ENCODE measurements at regions not wholly inside any gene's neighbourhood (a gene's known extent, or its start where the extent isn't known, plus 50 kb on each side); places are given as distances from the start of the nearest gene placed in this dataset.
"Not testable (repeated sequence)": the region's sequence is repeated elsewhere in the genome, so short reads cannot be mapped to it uniquely, and the experiment has no call there.

DNA sequence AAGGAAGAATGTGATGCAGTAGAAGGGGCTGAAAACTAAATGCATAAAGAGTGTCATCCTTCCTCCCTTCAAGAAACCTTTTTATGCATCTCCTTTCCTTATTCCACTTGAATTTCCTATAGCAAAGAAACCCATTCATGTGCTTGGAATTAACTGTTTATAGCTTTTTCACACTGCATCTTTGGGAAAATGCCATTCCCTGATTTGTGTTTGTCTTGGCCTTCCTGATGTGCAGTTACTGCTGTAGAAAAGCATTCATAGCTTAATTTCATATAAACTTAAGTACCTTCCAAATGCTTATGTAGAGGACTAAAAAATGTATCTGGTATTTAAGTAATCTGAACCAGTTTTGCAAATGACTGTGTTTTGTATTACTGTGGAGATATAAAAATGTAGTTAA lies 61.8 kb downstream of the SDR9C7 start:
- Mint-ChIP-seq H3K27me3 (peaks cover 35 to 45% (median 40%) of the 10 kb centered on the region in 3 donors), H3K4me3 (no peak overlapping the region), H3K27ac (no peak overlapping the region), H3K36me3 (peaks cover 8 to 11% of the 10 kb centered on the region in 2 donors), H3K9me3 (peaks cover 0 to 29% (median 16%) of the 10 kb centered on the region in 7 donors), H3K4me1 (no peaks in the 10 kb centered on the region)
- ATAC-seq (ENCODE audit: low read depth in 2 of 2) = no peak
- DNase-seq = no peak

DNA sequence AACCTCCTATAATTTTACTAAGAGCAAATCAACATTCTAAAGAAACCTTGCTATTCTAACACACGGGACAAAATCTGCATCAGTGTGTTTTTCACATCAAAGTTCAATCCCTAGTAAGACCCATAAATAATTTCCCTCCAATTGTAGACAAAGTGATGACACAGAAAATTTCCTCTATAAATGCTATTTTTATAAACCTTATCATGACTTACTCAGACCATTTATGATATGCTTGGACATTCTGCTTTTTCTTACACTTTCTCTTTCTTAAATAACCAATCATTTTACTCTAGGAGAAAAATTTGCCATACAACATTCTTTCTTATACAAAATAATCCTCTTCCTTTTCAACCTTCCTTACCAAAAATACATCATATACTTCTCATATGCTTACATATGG lies 67.0 kb downstream of the SDR9C7 start:
- Mint-ChIP-seq H3K9me3 (peaks cover 14 to 69% (median 53%) of the 10 kb centered on the region in 7 donors), H3K4me1 (no peaks in the 10 kb centered on the region), H3K27ac (no peak overlapping the region), H3K4me3 (no peak overlapping the region), H3K27me3 (peaks cover 18 to 30% (median 19%) of the 10 kb centered on the region in 3 donors), H3K36me3 (peaks cover 26 to 32% of the 10 kb centered on the region in 2 donors)
- DNase-seq = no peak
- no peak for ATAC-seq (ENCODE audit: low read depth in 2 of 2)

DNA sequence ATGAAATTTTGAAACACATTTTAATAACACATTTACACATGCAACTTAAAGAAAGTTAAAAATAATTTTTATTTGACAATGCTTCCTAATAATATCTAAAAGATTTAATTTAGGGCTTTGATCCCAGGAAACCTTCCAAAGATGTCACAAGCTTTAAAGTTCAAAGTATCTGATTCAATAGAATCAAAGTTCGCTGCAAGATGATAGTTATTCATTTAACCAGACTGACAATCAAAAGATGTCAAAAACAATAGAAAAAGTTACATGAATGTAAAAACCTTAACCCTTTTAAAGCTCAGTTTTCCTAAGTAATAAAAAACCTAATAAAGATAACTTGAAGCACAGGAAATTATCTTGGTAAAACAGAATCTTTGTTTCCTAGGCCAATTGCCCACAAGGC lies 67.7 kb downstream of the SDR9C7 start:
- DNase-seq (no peak), ATAC-seq (ENCODE audit: low read depth in 2 of 2) (no peak)
- no peak overlapping the region for H3K27ac Mint-ChIP-seq
- H3K36me3 Mint-ChIP-seq = peaks cover 26 to 34% of the 10 kb centered on the region in 2 donors
- no peaks in the 10 kb centered on the region for H3K4me1 Mint-ChIP-seq
- H3K27me3 Mint-ChIP-seq = peaks cover 12 to 27% (median 14%) of the 10 kb centered on the region in 3 donors
- no peak overlapping the region for H3K4me3 Mint-ChIP-seq
- peaks cover 14 to 76% (median 59%) of the 10 kb centered on the region in 7 donors for H3K9me3 Mint-ChIP-seq

DNA sequence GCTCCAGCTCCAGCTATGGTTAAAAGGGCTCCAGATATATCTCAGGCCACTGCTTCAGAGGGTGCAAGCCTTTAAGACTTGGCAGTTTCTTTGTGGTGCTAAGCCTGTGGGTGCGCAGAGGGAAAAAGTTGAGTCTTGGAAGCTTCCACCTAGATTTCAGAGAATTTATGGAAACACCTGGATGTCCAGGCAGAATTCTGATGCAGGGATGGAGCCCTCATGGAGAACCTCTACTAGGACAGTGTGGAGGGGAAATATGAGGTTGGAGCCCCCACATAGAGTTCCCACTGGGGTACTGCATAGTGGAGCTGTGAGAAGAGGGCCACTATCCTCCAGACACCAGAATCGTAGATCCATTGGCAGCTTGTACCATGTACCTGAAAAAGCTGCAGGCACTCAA lies 69.9 kb downstream of the SDR9C7 start:
- Mint-ChIP-seq H3K36me3 (peaks cover 22 to 32% of the 10 kb centered on the region in 2 donors), H3K4me3 (no peak overlapping the region), H3K9me3 (peaks cover 14 to 80% (median 62%) of the 10 kb centered on the region in 7 donors), H3K4me1 (no peaks in the 10 kb centered on the region), H3K27me3 (peaks cover 14 to 18% (median 17%) of the 10 kb centered on the region in 3 donors), H3K27ac (no peak overlapping the region)
- no peak for DNase-seq
- no peak for ATAC-seq (ENCODE audit: low read depth in 2 of 2)

DNA sequence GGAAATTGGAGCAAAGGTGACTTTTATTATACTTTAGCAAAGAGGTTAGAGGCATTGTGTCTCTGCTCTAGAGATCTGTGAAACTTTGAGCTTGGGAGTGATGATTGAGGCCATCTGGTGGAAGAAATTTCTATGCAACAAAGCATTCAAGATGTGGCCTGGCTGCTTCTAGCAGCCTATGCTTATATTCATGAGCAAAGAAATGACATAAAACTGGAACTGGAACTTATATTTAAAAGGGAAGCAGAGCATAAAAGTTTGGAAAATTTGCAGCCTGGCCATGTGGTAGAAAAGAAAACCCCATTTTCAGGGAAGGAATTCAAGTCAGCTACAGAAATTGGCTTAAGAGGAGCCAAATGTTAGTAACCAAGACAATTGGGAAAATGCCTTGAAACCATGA lies 70.4 kb downstream of the SDR9C7 start:
- ATAC-seq (ENCODE audit: low read depth in 2 of 2) (no peak), DNase-seq (no peak)
- Mint-ChIP-seq H3K4me3 (no peak overlapping the region), H3K4me1 (no peaks in the 10 kb centered on the region), H3K36me3 (peaks cover 18 to 29% of the 10 kb centered on the region in 2 donors), H3K9me3 (peaks cover 14 to 77% (median 60%) of the 10 kb centered on the region in 7 donors), H3K27ac (no peak overlapping the region), H3K27me3 (peaks cover 13 to 18% (median 17%) of the 10 kb centered on the region in 3 donors)

DNA sequence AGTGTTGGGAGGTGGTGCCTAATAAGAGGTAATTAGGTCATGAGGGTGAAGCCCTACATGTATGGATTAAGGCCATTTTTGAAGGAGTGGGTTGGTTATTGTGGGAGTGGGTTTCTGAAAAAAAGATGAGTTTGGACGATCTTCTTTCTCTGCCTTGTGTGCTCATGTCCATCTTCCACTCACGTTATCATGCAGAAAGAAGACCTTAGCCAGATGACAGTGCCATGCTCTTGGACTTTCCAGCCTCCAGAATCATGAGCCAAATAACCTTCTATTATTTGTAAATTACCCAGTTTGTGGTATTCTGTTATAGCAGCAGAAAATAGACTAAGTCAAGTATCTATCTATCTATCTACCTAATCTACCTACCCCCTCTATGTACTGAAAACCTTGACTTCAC lies 71.9 kb downstream of the SDR9C7 start:
- DNase-seq = no peak
- no peak overlapping the region for H3K27ac Mint-ChIP-seq
- peaks cover 18 to 22% of the 10 kb centered on the region in 2 donors for H3K36me3 Mint-ChIP-seq
- no peak overlapping the region for H3K4me3 Mint-ChIP-seq
- no peak for ATAC-seq (ENCODE audit: low read depth in 2 of 2)
- H3K9me3 Mint-ChIP-seq = peaks cover 14 to 66% (median 49%) of the 10 kb centered on the region in 7 donors
- H3K27me3 Mint-ChIP-seq = peaks cover 8 to 23% (median 17%) of the 10 kb centered on the region in 3 donors
- H3K4me1 Mint-ChIP-seq = no peaks in the 10 kb centered on the region

DNA sequence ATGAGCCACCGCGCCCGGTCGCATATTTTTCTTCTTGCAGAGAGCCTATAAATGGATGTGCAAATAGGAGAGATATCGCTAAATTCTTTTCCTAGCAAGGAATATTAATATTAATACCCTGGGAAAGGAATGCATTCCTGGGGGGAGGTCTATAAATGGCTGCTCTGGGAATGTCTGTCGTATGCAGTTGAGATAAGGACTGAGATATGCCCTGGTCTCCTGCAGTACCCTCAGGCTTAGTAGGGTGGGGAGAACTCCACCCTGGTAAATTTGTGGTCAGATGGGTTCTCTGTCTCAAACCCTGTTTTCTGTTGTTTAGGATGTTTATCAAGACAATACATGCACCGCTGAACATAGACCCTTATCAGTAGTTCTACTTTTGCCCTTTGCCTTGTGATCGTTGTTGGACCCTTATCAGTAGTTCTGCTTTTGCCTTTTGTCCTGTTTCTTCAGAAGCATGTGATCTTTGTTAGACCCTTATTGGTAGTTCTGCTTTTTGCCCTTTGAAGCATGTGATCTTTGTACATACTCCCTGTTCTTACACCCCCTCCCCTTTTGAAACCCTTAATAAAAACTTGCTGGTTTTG lies 80.7 kb downstream of the SDR9C7 start:
- H3K4me1 Mint-ChIP-seq; H3K27ac Mint-ChIP-seq; DNase-seq; ATAC-seq (ENCODE audit: low read depth in 2 of 2); H3K36me3 Mint-ChIP-seq: not testable (repeated sequence)
- peak overlapping the region in 2 of 8 donors; percentile 21 to 61 for H3K4me3 Mint-ChIP-seq
- peaks cover 0 to 34% (median 24%) of the 10 kb centered on the region in 7 donors for H3K9me3 Mint-ChIP-seq
- peaks cover 21 to 26% (median 23%) of the 10 kb centered on the region in 3 donors for H3K27me3 Mint-ChIP-seq

DNA sequence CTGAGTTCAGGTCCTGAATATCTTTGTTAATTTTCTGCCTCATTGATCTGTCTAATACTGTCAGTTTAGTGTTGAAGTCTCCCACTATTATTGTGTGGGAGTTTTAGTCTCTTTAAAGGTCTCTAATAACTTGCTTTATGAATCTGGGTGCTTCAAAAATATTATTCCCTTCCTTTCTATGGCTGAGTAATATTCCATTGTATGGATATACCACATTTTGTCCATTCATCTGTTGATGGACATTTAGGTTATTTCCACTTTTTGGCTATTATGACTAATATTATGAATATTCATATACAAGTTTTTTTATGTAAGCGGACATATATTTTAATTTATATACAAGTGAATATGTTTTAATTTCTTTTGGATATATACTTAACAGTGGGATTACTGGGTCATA lies 82.7 kb downstream of the SDR9C7 start:
- Mint-ChIP-seq H3K27ac (no peak overlapping the region), H3K27me3 (peaks cover 12 to 19% (median 14%) of the 10 kb centered on the region in 3 donors), H3K4me3 (no peak overlapping the region), H3K9me3 (peaks cover 0 to 34% (median 24%) of the 10 kb centered on the region in 7 donors), H3K36me3 (no peaks in the 10 kb centered on the region), H3K4me1 (no peaks in the 10 kb centered on the region)
- no peak for DNase-seq
- no peak for ATAC-seq (ENCODE audit: low read depth in 2 of 2)

DNA sequence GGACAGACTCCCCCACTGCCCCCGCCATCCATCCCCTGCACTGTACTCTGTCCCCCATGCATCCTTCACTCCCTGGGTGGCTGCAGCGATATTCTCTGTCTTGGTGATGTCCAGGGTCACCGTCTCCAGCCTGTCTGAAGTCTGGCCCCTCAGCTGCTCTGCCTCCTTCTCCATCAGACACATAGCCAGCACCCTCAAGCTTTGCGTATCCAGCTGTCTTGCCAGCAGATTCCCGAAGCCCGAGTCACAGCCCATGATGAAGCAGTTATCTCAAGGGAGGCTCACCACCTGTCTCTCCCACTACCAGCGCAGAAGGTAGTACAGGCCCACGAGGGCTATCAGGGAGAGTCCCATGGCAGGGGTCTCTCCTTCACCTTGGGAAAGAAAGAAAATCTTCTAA lies 77.8 kb downstream of the HSD17B6 start:
- DNase-seq (no peak), ATAC-seq (ENCODE audit: low read depth in 2 of 2) (no peak)
- H3K4me1 Mint-ChIP-seq = peaks cover 17 to 19% (median 17%) of the 10 kb centered on the region in 3 donors
- no peaks in the 10 kb centered on the region for H3K36me3 Mint-ChIP-seq
- no peak overlapping the region for H3K27ac Mint-ChIP-seq
- peaks cover 0 to 7% (median 3%) of the 10 kb centered on the region in 7 donors for H3K9me3 Mint-ChIP-seq
- peaks cover 6 to 35% (median 9%) of the 10 kb centered on the region in 3 donors for H3K27me3 Mint-ChIP-seq
- no peak overlapping the region for H3K4me3 Mint-ChIP-seq

DNA sequence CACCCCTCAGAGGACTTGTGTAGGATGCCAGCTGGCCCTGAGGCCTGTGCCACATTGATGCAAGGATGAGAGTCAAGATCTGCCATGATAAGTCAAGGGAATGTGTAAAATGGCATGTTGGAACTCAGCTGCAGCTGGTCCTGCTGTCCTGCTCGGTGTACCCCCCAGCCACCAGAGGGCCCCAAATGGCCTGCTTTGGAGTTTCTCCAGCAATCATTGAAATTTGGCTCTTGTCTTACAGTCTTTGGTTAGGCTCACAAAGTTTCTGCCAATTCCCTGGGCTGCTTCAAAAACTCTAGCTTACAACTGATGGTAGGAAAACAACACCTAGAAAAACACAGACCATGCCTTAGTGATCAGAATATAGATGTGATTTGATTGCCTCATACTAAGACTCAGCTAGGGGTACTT lies 76.8 kb downstream of the HSD17B6 start:
- peaks cover 0 to 3% (median 0%) of the 10 kb centered on the region in 7 donors for H3K9me3 Mint-ChIP-seq
- ATAC-seq (ENCODE audit: low read depth in 2 of 2) = no peak
- H3K4me1 Mint-ChIP-seq = peaks cover 18 to 19% (median 18%) of the 10 kb centered on the region in 3 donors

DNA sequence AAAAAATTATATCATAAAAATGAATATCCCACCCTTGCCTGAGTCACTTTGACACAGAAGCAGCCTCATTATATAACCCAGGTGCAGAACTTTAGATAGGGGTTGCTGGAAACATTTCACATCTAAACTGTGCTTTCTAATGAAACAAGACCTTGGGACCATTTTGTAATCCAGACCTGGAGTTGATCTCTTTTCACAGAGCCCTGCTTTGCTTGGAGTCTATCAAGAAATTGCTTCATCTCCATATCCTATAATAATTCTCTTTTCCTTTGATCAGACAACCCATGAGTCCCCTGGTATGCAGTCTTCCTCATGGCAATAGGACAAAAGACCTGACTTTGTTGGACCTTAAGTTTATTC lies 76.3 kb downstream of the HSD17B6 start:
- no peak for DNase-seq
- Mint-ChIP-seq H3K9me3 (no peaks in the 10 kb centered on the region), H3K36me3 (no peaks in the 10 kb centered on the region), H3K4me3 (no peak overlapping the region), H3K27me3 (peaks cover 0 to 30% (median 9%) of the 10 kb centered on the region in 3 donors), H3K4me1 (peaks cover 18 to 19% (median 18%) of the 10 kb centered on the region in 3 donors), H3K27ac (no peak overlapping the region)
- ATAC-seq (ENCODE audit: low read depth in 2 of 2) = no peak

More for the DNA sequence above, 76.8 kb downstream of the HSD17B6 start:
- H3K4me3 Mint-ChIP-seq = no peak overlapping the region
- H3K36me3 Mint-ChIP-seq = no peaks in the 10 kb centered on the region
- DNase-seq = peak; percentile 8
- H3K27ac Mint-ChIP-seq = no peak overlapping the region
- peaks cover 0 to 30% (median 9%) of the 10 kb centered on the region in 3 donors for H3K27me3 Mint-ChIP-seq

DNA sequence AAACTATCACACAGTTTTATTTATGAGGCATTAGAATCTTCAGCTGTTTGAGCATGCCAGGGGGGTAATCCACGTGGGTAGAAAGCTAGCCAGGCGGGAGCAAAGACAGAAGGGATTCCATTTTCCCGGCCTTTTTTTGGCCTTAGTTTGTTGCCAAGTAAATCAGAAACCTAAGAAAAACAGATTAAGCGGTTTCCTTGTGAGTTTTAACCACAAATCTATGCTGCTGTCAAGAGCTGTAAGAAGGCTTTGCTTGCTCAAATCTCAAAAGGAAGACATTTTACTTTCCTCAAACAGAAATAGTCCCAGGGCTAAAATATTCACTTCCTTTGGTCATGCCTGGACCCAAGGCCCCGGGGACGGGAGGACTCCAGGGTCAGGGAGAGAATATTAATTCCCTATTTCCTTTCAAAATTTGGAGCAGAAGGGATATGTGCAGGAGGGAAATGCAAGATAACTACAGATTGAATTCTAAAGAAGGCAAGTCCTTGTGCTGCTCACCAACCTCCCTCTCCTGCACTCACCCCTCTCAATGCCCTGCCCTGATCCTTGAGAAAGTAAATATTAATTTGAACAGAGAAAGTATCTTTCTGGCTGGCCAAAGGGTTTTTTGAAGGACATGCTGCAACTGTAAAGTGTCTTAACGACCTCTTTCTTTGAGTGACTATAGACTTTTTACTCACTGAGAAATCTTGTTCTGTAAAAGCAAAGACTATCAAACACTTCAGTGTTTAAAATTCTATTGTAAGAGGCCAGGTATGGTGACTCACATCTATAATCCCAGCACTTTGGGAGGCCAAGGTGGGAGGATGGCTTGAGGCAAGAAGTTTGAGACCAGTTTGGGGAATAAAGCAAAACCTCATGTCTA lies 75.7 kb downstream of the HSD17B6 start:
- Mint-ChIP-seq H3K27ac (no peak overlapping the region), H3K9me3 (no peaks in the 10 kb centered on the region), H3K4me1 (peaks cover 18 to 19% (median 18%) of the 10 kb centered on the region in 3 donors), H3K27me3 (peaks cover 0 to 28% (median 9%) of the 10 kb centered on the region in 3 donors), H3K36me3 (no peaks in the 10 kb centered on the region), H3K4me3 (no peak overlapping the region)
- DNase-seq = no peak
- no peak for ATAC-seq (ENCODE audit: low read depth in 2 of 2)

Data from naive B cell (primary cell).